ENCODE measurements at regions not wholly inside any gene's neighbourhood (a gene's known extent, or its start where the extent isn't known, plus 50 kb on each side); places are given as distances from the start of the nearest gene placed in this dataset.

DNA sequence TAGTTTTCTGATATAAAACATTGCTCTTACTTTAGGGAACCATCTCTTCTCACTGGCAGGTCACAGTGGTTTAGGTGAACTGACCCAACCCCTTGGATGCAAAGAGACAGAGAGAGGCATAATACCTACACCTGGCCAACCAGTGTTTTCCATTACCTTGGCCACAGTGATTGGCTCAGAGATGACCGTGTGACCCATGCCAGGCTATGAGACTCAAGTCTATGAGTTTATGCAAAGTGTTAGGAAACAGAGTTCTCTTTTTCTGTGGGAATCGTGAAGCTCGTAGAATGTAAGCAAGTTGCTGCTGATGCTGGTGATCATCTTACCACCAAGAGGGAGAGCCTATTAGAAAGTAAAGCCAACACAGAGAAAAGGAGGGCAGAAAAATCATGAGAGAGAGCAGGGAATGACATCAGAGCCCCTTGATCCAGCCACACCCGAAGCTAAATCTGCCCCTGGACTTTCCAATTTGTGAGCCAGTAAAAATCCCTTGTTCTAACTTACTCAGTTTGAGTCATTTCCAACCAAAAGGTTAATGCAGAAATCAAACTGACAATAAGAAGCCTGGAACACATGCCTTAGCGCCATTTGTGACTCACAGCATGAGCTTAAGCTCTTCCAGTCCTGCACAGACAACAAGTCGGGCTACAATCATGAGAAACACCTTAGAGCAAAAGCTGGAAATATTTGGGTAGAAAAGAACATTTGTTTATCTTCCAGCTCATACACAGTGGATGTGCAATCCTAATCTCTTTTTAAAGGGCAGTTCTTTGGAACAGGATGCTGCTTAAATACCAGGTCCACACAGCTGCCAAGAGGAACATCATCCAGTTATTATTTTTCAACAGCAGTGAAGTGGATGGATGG, 81.3 kb upstream of the KAZN start:
- TF ChIP-seq, protein P1, sequence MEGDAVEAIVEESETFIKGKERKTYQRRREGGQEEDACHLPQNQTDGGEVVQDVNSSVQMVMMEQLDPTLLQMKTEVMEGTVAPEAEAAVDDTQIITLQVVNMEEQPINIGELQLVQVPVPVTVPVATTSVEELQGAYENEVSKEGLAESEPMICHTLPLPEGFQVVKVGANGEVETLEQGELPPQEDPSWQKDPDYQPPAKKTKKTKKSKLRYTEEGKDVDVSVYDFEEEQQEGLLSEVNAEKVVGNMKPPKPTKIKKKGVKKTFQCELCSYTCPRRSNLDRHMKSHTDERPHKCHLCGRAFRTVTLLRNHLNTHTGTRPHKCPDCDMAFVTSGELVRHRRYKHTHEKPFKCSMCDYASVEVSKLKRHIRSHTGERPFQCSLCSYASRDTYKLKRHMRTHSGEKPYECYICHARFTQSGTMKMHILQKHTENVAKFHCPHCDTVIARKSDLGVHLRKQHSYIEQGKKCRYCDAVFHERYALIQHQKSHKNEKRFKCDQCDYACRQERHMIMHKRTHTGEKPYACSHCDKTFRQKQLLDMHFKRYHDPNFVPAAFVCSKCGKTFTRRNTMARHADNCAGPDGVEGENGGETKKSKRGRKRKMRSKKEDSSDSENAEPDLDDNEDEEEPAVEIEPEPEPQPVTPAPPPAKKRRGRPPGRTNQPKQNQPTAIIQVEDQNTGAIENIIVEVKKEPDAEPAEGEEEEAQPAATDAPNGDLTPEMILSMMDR (IDR thresholded peaks at IDR 0.05) = no peak
- peak; percentile 79 to 82 for TF ChIP-seq POLR2AphosphoS5 (IDR thresholded peaks at IDR 0.05)
